HG02870 (cell line): ENCODE measurements at regions not wholly inside any gene's neighbourhood (a gene's known extent, or its start where the extent isn't known, plus 50 kb on each side); places are given as distances from the start of the nearest gene placed in this dataset.

Experiments
- ATAC-seq: cut with Tn5 transposase; IDR thresholded peaks from one replicate; pipeline ENCODE4 v1.9.1; 2021; ENCODE audit warnings: mild to moderate bottlenecking, moderate library complexity; ENCODE audit not compliant: unreplicated experiment

- no peak for ATAC-seq
Observed at GRCh38 chr7:95668504-95669018, 72.2 kb upstream of the PDK4 start.

- ATAC-seq: no peak
Observed at GRCh38 chr7:95662987-95663386, 66.7 kb upstream of the PDK4 start.

GRCh38 chr7:95660023-95660434 is 63.7 kb upstream of the PDK4 start:
- no peak for ATAC-seq

- ATAC-seq: no peak
Observed at GRCh38 chr7:95658676-95659075, 62.4 kb upstream of the PDK4 start.

GRCh38 chr7:95649546-95649945 is 53.2 kb upstream of the PDK4 start:
- no peak for ATAC-seq

GRCh38 chr7:95646350-95646749 is 50.0 kb upstream of the PDK4 start:
- no peak for ATAC-seq
